HG03565 (cell line): ENCODE measurements at regions not wholly inside any gene's neighbourhood (a gene's known extent, or its start where the extent isn't known, plus 50 kb on each side); places are given as distances from the start of the nearest gene placed in this dataset.

ENCODE experiments used
- ATAC-seq: cut with Tn5 transposase; IDR thresholded peaks from one replicate; pipeline ENCODE4 v1.9.1; 2021; ENCODE audit warnings: mild to moderate bottlenecking, moderate library complexity; ENCODE audit not compliant: unreplicated experiment

GRCh38 chr17:52759864-52760263, 601.4 kb upstream of the CA10 start:
- ATAC-seq = no peak

DNA sequence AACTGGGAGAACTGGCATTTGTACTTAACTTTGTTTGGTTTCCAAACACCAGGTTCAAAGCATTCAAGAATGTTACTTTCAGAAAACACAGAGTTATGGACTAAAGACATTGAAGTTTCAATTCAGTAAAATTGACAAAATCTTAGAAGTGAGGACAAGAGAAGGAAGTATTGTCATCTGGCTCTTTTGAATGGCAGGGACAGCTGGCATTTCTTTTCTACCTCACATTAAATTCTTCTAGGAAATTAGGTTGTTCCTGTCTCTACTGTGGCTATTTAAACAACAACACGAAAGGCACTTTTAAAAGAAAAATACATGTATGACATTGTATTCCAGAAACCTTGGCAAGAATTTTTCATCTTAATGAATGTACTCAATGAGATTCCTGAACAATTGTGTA, 600.0 kb upstream of the CA10 start:
- ATAC-seq = no peak

DNA sequence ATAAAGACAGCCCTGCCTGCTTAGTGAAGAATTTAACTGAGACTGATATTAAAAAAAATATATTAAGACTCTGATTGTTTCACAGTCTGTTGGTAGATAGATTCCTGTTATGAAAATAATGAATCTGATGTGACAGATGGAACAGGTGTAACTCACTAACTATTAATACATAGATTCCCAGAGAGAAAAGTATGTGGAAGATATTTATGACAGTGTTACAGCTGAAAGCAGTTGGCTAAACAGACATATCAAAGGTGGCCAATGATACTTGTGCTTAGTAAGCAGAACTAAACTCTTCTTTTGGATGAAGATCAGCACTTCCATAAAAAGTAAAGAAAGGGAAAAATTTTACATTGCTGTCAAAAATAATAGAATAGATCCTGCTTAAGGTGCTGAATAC, 598.2 kb upstream of the CA10 start:
- no peak for ATAC-seq

- no peak for ATAC-seq
Measured at GRCh38 chr17:52754838-52755237, 596.3 kb upstream of the CA10 start.

DNA sequence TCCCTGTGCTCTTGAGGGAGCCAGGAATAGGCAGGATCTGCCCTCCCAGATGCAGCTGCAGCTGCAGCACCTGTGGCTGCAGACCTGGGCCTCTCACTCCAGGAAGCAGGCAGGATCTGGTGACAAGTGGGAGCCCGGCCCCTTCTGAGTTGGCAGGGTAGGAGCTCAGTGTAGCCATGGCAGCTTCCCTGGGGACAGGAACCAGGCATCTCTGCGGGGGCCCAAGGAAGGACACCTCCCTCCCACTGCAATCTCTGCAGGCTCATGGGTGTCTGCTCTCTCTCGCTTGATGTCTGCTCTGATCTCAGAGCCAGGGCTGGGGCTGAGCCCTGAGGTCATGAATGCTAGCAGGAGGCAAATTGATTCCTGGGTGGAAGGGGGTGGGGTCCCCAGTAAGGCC, 592.5 kb upstream of the CA10 start:
- no peak for ATAC-seq

GRCh38 chr17:52744179-52744578, 585.7 kb upstream of the CA10 start:
- ATAC-seq = no peak

DNA sequence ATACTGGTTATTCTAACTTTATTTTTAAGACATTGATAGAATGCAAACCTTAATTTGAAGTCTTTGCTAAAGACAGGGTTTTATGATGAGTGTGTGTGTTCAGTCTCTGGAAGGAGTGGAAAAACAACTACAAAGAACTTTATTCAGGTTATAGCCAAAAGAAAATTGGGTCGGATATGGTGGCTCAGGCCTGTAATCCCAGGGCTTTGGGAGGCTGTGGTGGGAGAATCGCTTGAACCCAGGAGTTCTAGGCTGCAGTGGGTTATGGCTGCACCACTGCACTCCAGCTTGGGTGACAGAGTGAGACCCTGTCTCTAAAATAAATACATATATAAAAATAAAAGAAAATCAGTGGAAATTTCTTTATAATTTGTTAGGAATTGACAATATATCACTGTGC, 581.5 kb upstream of the CA10 start:
- no peak for ATAC-seq

DNA sequence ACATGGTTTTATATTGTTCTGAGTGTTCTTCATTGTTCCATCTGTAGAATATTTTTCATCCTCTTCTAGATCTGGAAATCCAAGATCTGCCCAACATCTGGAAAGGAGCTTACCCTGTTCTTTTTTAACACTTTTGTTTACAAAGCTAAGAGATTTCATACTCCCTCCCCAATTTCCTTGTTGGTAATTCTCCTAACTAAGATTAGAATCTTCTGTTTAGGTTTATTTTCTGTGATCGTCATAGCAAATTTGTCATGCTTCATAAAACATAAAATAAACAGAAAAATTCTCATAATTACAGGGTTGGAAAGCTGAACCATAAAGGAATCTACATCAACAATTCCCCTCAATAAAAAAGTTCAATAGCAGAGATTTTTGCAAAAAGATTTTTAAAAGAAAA, 580.3 kb upstream of the CA10 start:
- ATAC-seq = no peak

DNA sequence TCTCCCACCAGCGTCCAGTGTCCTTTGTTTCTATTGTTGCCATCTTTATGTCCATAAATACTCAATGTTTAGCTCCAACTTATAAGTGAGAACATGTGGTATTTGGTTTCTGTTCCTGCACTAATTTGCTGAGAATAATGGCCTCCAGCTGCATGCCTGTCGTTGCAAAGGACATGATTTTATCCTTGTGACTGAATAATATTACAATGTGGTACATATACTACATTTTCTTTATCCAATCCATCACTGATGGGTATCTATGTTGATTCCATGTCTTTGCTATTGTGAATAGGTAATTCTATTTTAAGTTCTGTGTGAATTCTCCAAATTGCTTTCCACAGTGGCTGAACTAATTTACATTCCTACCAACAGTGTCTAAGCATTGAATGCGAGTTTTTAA, 578.6 kb upstream of the CA10 start:
- no peak for ATAC-seq

DNA sequence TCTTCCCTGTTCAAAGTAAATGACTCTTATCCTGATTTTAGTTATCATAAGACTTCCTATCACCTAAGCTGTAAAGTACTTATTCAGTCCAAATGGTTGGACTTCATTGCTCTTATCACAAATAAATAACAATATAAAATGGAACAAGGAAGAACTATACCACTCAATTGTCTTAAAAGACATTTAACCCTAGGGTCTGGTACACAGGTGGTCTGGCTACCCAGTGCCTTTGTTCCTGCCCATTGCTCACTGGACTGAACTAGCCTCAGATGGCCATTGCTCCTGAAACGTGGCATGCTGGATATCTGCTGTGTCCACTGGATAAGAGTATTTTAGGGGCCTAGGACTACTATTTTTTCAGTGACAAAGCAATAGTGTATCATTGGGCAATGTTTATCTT, 574.3 kb upstream of the CA10 start:
- no peak for ATAC-seq

GRCh38 chr17:52724578-52724977, 566.1 kb upstream of the CA10 start:
- ATAC-seq = no peak

DNA sequence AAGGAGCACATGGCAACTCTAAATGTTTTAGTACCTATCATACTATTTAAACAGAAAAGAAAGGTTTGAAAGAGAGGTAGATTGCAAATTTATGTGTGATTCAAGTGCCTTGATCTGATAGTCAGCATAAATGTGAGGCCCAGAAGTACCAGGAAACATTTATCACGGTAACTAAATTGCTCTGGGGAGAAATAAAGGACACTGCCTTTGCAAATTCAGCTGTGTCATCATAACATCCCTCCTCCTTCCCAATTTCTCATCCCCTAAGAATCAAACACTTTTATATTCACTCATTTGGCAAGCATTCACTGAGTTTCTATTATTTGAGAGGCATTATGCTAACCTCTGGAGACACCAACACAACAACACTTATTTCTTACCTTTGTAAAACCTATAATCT, 563.4 kb upstream of the CA10 start:
- no peak for ATAC-seq

DNA sequence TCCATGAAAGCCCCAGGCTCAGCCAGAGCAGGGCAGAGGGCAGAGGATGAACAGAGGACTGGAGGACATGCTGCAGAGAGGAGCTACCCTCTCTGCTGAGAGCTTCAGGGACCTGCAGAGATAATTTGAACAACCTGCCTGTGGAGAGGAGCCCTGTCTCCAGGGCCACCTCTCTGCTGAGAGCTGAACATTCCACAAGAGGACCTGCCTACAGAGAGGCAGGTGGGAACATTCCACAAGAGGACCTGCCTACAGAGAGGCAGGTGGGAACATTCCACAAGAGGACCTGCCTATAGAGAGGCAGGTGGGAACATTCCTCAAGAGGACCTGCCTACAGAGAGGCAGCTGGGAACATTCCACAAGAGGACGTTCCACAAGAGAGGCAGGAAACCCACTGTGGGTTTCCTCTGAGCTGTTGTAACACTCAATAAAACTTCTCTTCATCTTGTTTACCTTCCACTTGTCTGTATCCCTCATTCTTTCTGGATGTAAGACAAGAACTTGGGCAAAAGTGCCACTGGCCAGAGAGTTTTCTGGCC, 551.9 kb upstream of the CA10 start:
- ATAC-seq = no peak

GRCh38 chr17:52709724-52710123, 551.2 kb upstream of the CA10 start:
- ATAC-seq = no peak

- no peak for ATAC-seq
Measured at GRCh38 chr17:52696362-52696761, 537.8 kb upstream of the CA10 start.

DNA sequence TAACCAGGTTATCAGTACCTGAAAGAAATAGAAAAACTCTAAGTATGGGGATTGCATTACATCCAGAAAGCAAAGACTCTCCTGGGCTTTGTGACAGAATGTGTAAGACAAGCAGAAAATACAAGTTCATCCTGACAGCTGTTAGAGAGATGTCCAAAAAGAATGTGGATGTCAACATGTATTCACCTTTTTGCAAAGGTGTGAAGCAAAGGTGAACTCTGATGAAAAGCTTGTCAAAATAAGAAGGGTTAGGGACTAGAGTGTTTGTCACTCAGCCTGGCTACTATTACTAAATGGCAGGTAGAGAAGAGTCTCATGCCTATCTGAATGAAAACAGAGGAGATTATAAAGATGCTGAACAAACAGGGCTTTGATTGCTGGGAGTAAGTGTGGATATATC, 527.6 kb upstream of the CA10 start:
- no peak for ATAC-seq

DNA sequence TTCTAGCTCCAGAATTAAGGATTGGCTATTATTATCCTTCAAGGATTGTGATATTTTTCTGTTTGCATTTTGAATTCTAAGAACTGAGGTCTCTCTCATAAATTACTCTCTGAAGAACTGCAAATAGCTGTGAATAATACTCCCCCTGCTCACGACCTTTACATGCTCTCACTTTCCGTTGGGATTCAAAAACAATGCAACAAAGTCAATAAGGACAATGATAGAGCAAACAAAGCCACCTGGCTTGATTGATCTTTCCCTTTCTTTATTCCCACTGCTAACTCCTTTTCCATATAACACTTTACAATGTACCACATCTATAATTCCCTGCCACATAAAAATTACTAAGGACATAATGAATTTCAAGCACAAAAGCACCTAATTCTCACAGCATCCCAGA, 523.0 kb upstream of the CA10 start:
- no peak for ATAC-seq

DNA sequence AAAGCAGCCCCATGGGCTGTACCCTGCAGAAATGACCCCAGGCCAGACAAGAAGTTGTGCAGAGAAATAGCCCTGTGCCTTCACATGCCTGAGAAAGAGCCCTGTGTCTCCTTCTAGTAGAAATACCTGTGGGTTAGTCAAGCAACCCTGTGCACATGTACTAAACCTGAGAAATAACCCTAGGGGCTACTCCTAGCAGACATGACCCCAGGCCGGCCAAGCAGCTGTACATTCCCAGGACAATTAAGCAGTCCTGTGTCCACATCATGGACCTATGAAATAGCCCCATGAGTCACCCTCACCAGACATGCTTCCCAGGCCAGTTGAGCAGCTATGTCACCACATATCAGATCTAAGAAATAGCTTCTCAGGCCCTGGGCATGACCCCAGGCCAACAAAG, 519.7 kb upstream of the CA10 start:
- ATAC-seq = no peak

DNA sequence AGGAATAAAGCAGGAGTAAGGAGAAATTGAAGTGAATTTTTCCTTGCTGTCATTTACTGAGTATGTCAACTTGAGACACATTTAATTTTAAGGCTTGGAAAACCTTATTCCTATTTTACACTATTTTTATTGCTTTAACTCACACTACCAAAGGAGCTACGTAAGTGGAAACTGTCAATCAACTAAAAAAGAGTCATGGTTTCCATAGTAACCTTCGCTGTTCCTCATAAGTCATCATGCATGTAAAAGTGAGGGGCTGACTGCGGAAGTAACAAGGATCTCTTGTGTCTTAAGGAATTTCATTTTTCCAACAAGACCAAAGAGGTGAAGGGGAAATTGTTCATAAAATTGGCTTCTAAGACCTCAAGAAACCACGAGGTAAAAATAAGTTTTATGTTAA, 516.2 kb upstream of the CA10 start:
- no peak for ATAC-seq

DNA sequence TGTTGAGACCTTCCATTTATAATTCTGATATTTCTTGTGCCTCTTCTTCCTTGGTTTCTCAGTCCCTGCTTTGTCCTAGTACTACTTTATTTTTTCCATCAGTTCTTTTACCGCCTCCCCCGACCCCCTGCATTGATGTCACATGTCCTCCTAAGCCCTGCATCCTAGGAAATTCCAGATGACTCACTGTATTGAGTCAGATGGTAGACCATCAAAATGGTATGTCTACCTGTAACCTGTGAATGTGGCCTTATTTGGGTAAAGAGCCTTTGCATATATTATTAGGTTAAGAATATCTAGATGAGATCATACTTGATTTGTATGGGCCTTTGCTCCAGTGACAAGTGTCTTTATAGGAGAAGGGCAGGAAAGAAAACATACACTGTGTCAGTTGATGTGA, 515.3 kb upstream of the CA10 start:
- no peak for ATAC-seq

GRCh38 chr17:52666264-52666663, 507.8 kb upstream of the CA10 start:
- no peak for ATAC-seq

- ATAC-seq = no peak
Measured at GRCh38 chr17:52660692-52661091, 502.2 kb upstream of the CA10 start.

GRCh38 chr17:52653014-52653413, 494.5 kb upstream of the CA10 start:
- no peak for ATAC-seq

GRCh38 chr17:52648995-52649394, 490.5 kb upstream of the CA10 start:
- ATAC-seq = no peak
